CD4-positive, alpha-beta T cell treated with Interleukin-12 subunit alpha and Interleukin-12 subunit beta, for 1 hour (primary cell): ENCODE measurements at regions not wholly inside any gene's neighbourhood (a gene's known extent, or its start where the extent isn't known, plus 50 kb on each side); places are given as distances from the start of the nearest gene placed in this dataset.

ENCODE experiments used
- DNase-seq: peaks from one replicate; pipeline ENCODE4 v3.0.0-alpha.2; 2020

GRCh38 chr19:46546194-46546896 lies 50.7 kb upstream of the PNMA8B start:
- peak; percentile 19 for DNase-seq

GRCh38 chr19:46550684-46551083 lies 50.4 kb upstream of the CALM3 start:
- no peak for DNase-seq

- DNase-seq, result no peak
Measured at GRCh38 chr19:46551164-46551563, 50.0 kb upstream of the CALM3 start.
